Skeletal muscle tissue (tissue), 3 donors: ENCODE measurements at regions not wholly inside any gene's neighbourhood (a gene's known extent, or its start where the extent isn't known, plus 50 kb on each side); places are given as distances from the start of the nearest gene placed in this dataset.
"Not testable (repeated sequence)": the region's sequence is repeated elsewhere in the genome, so short reads cannot be mapped to it uniquely, and the experiment has no call there.

Experiments used
- H3K27ac ChIP-seq: one replicate; pipeline ENCODE4 v1.7.0; 2013; ENCODE audit warnings: mild to moderate bottlenecking, low read depth, low read length, inconsistent platforms
- H3K27me3 ChIP-seq, 3 donors: one replicate each; pipeline ENCODE4 v1.7.0; 2013; ENCODE audit warnings: low read length in 3 of 3; ENCODE audit not compliant: control insufficient read depth in 3 of 3, insufficient read depth in 3 of 3
- H3K36me3 ChIP-seq, 3 donors: one replicate each; pipeline ENCODE4 v1.7.0; 2013; ENCODE audit warnings: low read length in 3 of 3; ENCODE audit not compliant: control insufficient read depth in 3 of 3, insufficient read depth in 3 of 3
- H3K4me1 ChIP-seq, 3 donors: one replicate each; pipeline ENCODE4 v1.7.0; 2013; ENCODE audit warnings: low read length in 3 of 3, mild to moderate bottlenecking in 3 of 3; ENCODE audit not compliant: control insufficient read depth in 3 of 3, insufficient read depth in 3 of 3
- H3K4me3 ChIP-seq, 3 donors: one replicate each; pipeline ENCODE4 v1.7.0; 2013; ENCODE audit warnings: low read length in 3 of 3
- H3K9ac ChIP-seq, 3 donors: one replicate each; pipeline ENCODE4 v1.7.0; 2013; ENCODE audit warnings: low read length in 3 of 3, mild to moderate bottlenecking in 3 of 3, moderate library complexity in 2 of 3, low read depth in 1 of 3
- H3K9me3 ChIP-seq, 3 donors: one replicate each; pipeline ENCODE4 v1.7.0; 2013; ENCODE audit warnings: low read length in 3 of 3; ENCODE audit not compliant: control insufficient read depth in 3 of 3
- donor health status: Osteomylitis.

- H3K4me3 ChIP-seq = peak overlapping the region; percentile 65 to 80 (median 69)
- H3K4me1 ChIP-seq, H3K9me3 ChIP-seq, H3K36me3 ChIP-seq, H3K27me3 ChIP-seq: not testable (repeated sequence)
- peak overlapping the region; percentile 45 to 85 (median 76) for H3K9ac ChIP-seq
- peak overlapping the region; percentile 51 for H3K27ac ChIP-seq
These were observed 261.9 kb downstream of the ZNF37A start for GRCh38 chr10:38355911-38356526.

- not testable (repeated sequence) for H3K4me1 ChIP-seq, H3K9me3 ChIP-seq, H3K36me3 ChIP-seq, H3K27me3 ChIP-seq, H3K27ac ChIP-seq
- H3K4me3 ChIP-seq = peak overlapping the region; percentile 54 to 71 (median 65)
- H3K9ac ChIP-seq = peak overlapping the region in 2 of 3 donors; percentile 71 to 76
These were observed 262.4 kb downstream of the ZNF37A start for GRCh38 chr10:38356527-38356926.

GRCh38 chr10:38362514-38362913, 268.4 kb downstream of the ZNF37A start:
- not testable (repeated sequence) for H3K4me1 ChIP-seq, H3K9ac ChIP-seq, H3K27me3 ChIP-seq, H3K27ac ChIP-seq, H3K9me3 ChIP-seq, H3K4me3 ChIP-seq, H3K36me3 ChIP-seq

- not testable (repeated sequence) for H3K9me3 ChIP-seq
These were observed 269.9 kb downstream of the ZNF37A start for GRCh38 chr10:38364073-38364472.

GRCh38 chr10:38365917-38366316, 271.8 kb downstream of the ZNF37A start:
- not testable (repeated sequence) for H3K27me3 ChIP-seq, H3K4me1 ChIP-seq, H3K9me3 ChIP-seq, H3K4me3 ChIP-seq, H3K9ac ChIP-seq, H3K36me3 ChIP-seq, H3K27ac ChIP-seq

More at GRCh38 chr10:38364073-38364472, 269.9 kb downstream of the ZNF37A start:
- not testable (repeated sequence) for H3K27ac ChIP-seq, H3K4me1 ChIP-seq, H3K27me3 ChIP-seq, H3K36me3 ChIP-seq, H3K4me3 ChIP-seq, H3K9ac ChIP-seq

- not testable (repeated sequence) for H3K4me1 ChIP-seq, H3K27me3 ChIP-seq, H3K4me3 ChIP-seq, H3K9ac ChIP-seq, H3K36me3 ChIP-seq, H3K9me3 ChIP-seq, H3K27ac ChIP-seq
These were observed 289.7 kb downstream of the ZNF37A start for GRCh38 chr10:38383800-38384199.

- H3K4me3 ChIP-seq, H3K9ac ChIP-seq, H3K4me1 ChIP-seq: not testable (repeated sequence)
These were observed 292.7 kb downstream of the ZNF37A start for GRCh38 chr10:38386869-38387268.

GRCh38 chr10:38390725-38391124, 296.6 kb downstream of the ZNF37A start:
- H3K4me1 ChIP-seq, H3K4me3 ChIP-seq, H3K36me3 ChIP-seq, H3K27ac ChIP-seq, H3K27me3 ChIP-seq, H3K9ac ChIP-seq, H3K9me3 ChIP-seq: not testable (repeated sequence)

More at GRCh38 chr10:38386869-38387268, 292.7 kb downstream of the ZNF37A start:
- not testable (repeated sequence) for H3K9me3 ChIP-seq, H3K27ac ChIP-seq, H3K36me3 ChIP-seq, H3K27me3 ChIP-seq

- H3K27me3 ChIP-seq, H3K36me3 ChIP-seq, H3K9me3 ChIP-seq, H3K9ac ChIP-seq, H3K27ac ChIP-seq, H3K4me1 ChIP-seq, H3K4me3 ChIP-seq: not testable (repeated sequence)
These were observed 301.3 kb downstream of the ZNF37A start for GRCh38 chr10:38395465-38395864.

- H3K36me3 ChIP-seq, H3K9me3 ChIP-seq, H3K9ac ChIP-seq, H3K27ac ChIP-seq, H3K27me3 ChIP-seq, H3K4me3 ChIP-seq, H3K4me1 ChIP-seq: not testable (repeated sequence)
These were observed 302.2 kb downstream of the ZNF37A start for GRCh38 chr10:38396178-38396954.
